LNCaP clone FGC (cell line): ENCODE measurements at regions not wholly inside any gene's neighbourhood (a gene's known extent, or its start where the extent isn't known, plus 50 kb on each side); places are given as distances from the start of the nearest gene placed in this dataset.

Experiments used
- DNase-seq: peaks from one replicate; pipeline ENCODE4 v3.0.0-alpha.2; 2011; ENCODE audit warnings: low read depth
- H3K4me3 ChIP-seq: 2 replicates; pipeline ENCODE4 v1.5.1; 2011; ENCODE audit warnings: mild to moderate bottlenecking, low read depth, low read length, control low read depth
- TF ChIP-seq, protein P1 (sequence below): IDR thresholded peaks from 2 replicates; pipeline ENCODE4 v1.5.1; 2012; ENCODE audit warnings: mild to moderate bottlenecking; ENCODE audit not compliant: control insufficient read depth, insufficient read depth; ENCODE audit errors: extremely low read depth

DNA sequence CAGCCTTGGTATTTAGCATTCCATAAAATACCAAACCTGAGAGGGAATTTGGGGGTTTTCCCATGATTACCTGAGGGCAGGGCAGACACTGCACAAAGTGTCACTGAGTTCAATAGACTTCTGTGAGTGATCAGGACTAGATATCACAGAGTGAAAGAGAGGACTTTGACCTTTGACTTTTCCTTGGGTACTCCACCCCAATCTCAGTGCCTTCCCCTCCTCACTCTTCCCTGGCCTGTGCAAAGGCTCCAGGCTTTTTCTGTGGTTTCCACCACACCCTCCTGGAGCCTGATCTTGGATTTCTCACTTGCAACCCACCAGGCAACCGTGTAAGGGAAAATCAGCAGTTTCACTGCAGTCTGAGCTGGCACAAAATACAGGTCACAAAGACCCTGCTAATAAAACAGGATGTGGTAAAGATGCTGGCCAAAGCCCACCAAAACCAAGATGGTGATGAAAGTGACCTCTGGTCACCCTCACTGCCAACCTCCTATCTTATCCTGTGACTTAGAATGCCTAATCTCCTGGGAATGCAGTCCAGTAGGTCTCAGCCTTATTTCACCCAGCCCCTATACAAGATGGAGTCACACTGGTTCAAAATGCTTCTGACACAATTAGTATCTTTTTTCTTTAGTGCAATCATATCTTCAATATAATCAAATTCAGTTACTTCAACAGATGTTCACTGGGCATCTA is 64.0 kb downstream of the BOD1L2 start:
- DNase-seq = no peak
- H3K4me3 ChIP-seq = no peak overlapping the region
- TF ChIP-seq, protein P1, sequence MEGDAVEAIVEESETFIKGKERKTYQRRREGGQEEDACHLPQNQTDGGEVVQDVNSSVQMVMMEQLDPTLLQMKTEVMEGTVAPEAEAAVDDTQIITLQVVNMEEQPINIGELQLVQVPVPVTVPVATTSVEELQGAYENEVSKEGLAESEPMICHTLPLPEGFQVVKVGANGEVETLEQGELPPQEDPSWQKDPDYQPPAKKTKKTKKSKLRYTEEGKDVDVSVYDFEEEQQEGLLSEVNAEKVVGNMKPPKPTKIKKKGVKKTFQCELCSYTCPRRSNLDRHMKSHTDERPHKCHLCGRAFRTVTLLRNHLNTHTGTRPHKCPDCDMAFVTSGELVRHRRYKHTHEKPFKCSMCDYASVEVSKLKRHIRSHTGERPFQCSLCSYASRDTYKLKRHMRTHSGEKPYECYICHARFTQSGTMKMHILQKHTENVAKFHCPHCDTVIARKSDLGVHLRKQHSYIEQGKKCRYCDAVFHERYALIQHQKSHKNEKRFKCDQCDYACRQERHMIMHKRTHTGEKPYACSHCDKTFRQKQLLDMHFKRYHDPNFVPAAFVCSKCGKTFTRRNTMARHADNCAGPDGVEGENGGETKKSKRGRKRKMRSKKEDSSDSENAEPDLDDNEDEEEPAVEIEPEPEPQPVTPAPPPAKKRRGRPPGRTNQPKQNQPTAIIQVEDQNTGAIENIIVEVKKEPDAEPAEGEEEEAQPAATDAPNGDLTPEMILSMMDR = no peak

DNA sequence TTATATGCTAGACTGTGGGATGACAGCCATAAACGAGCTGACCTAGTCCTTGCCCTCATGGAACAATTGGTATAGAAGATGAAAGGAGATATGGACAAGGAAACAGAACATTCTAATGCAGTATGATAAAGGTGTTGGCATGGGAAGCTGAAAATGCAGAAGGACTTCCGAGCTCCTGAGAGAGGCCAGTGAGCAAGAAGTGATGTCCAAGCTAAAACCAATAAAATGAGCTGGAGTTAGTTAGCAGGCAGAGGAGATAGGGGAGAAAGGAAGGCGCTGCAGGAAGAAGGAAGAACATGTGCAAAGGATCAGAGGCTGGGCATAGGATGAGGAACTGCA is 64.5 kb downstream of the BOD1L2 start:
- DNase-seq = no peak
- TF ChIP-seq, protein P1 = no peak
- H3K4me3 ChIP-seq = no peak overlapping the region

- TF ChIP-seq, protein P1 = no peak
- DNase-seq = no peak
- H3K4me3 ChIP-seq = no peak overlapping the region
Observed at GRCh38 chr18:57211776-57212175, 64.9 kb downstream of the BOD1L2 start.

DNA sequence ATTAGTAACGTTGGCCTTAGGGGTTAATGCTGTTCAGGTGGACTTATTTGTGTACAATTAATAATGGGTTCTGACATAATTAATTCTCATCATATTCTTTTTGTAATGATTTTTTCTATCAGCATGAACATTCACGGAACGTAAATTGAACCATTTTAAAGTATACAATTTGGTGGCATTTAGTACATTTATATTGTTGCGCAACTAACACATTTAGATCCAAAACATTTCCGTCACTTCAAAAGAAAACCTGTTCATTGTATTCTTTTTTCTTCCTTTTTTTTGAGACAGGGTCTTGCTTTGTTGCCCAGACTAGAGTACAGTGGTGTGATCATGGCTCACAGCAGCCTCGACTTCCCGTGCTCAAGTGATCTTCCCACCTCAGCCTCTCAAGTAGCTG is 65.8 kb downstream of the BOD1L2 start:
- no peak for DNase-seq

GRCh38 chr18:57214976-57215375 is 68.1 kb downstream of the BOD1L2 start:
- DNase-seq = no peak
- TF ChIP-seq, protein P1 = no peak

More for the DNA sequence above, 65.8 kb downstream of the BOD1L2 start:
- no peak overlapping the region for H3K4me3 ChIP-seq
- TF ChIP-seq, protein P1 = no peak

GRCh38 chr18:57218281-57218680 is 71.4 kb downstream of the BOD1L2 start:
- TF ChIP-seq, protein P1 = no peak
- no peak for DNase-seq
- H3K4me3 ChIP-seq = no peak overlapping the region

More at GRCh38 chr18:57214976-57215375, 68.1 kb downstream of the BOD1L2 start:
- no peak overlapping the region for H3K4me3 ChIP-seq

DNA sequence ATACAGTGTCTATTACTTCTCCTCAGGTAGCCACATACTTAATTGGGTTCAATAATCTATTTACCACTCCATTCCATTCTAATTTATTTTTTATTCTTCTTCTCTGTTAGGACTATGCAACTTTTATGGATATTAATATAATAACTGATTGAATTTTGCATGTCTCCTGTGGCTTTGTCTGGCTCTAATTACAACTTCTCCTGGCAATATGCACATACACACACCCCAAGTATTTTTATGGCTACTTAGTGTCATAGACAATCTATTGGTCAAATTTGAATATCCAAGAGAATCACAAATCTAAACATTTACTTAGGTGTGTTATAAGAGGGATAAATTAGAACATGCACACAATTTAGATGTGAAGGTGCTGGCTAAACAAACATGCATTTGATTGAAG is 73.1 kb downstream of the BOD1L2 start:
- DNase-seq = no peak
- no peak overlapping the region for H3K4me3 ChIP-seq
- TF ChIP-seq, protein P1 = no peak
